ENCODE measurements at regions not wholly inside any gene's neighbourhood (a gene's known extent, or its start where the extent isn't known, plus 50 kb on each side); places are given as distances from the start of the nearest gene placed in this dataset.
"Not testable (repeated sequence)": the region's sequence is repeated elsewhere in the genome, so short reads cannot be mapped to it uniquely, and the experiment has no call there.

DNA sequence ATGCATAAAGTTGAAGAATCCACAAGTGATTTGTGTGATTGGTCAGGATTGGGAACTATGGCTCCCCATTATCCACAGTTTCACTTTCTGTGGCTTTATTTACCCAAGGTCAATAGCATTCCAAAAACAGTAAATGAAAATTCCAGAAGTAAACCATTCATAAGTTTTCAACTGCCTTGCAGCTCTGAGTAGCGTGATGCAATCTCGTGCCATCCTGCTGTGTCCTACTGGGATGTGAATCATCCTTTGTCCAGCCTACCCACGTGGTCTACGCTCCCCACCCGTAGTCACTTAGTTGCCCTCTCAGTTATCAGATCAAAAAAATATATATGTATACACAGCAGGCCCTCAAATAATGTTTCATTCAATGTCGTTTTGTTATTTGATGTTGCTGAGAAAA lies 89.0 kb upstream of the DLGAP1 start:
- TF ChIP-seq CTCF (IDR thresholded peaks at IDR 0.05; ENCODE audit: extremely low read depth, insufficient read depth, missing control alignments) = no peak
- in situ Hi-C loops (cut with MboI; ENCODE audit: low pct_unique_long_range_greater_than_20kb, low sequenced_read_pairs, unreplicated experiment) = no loop called here
- DNase-seq (ENCODE audit: low spot score) = no peak

- DNase-seq (ENCODE audit: low spot score) = no peak
- in situ Hi-C loops (cut with MboI; ENCODE audit: low pct_unique_long_range_greater_than_20kb, low sequenced_read_pairs, unreplicated experiment) = no loop called here
- no peak for TF ChIP-seq CTCF (IDR thresholded peaks at IDR 0.05; ENCODE audit: extremely low read depth, insufficient read depth, missing control alignments)
These were observed 88.6 kb upstream of the DLGAP1 start for GRCh38 chr18:4543711-4544110.

- in situ Hi-C loops (cut with MboI; ENCODE audit: low pct_unique_long_range_greater_than_20kb, low sequenced_read_pairs, unreplicated experiment) = no loop called here
- DNase-seq (ENCODE audit: low spot score) = no peak
- TF ChIP-seq CTCF (IDR thresholded peaks at IDR 0.05; ENCODE audit: extremely low read depth, insufficient read depth, missing control alignments) = no peak
These were observed 86.5 kb upstream of the DLGAP1 start for GRCh38 chr18:4541588-4541987.

DNA sequence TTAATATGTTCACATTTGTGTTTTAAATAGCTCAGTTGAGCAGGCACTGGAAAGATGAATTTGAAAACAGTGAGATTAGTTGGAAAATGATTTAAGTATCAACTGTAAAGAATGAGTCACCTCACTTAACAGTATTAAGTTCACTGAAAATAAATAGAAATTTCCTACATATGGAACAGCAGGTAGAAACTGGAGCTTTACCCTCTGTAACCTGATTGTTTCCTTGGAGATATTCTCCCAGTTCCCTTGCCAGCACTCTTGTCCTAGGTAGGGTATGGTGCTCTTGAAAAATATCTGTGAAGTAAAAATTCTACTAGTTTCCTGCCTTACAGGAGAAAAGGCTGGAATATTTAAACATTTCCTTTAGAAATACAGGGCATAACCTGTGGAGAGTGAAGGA lies 81.3 kb upstream of the DLGAP1 start:
- no peak for DNase-seq (ENCODE audit: low spot score)
- TF ChIP-seq CTCF (IDR thresholded peaks at IDR 0.05; ENCODE audit: extremely low read depth, insufficient read depth, missing control alignments) = no peak
- in situ Hi-C loops (cut with MboI; ENCODE audit: low pct_unique_long_range_greater_than_20kb, low sequenced_read_pairs, unreplicated experiment) = no loop called here

DNA sequence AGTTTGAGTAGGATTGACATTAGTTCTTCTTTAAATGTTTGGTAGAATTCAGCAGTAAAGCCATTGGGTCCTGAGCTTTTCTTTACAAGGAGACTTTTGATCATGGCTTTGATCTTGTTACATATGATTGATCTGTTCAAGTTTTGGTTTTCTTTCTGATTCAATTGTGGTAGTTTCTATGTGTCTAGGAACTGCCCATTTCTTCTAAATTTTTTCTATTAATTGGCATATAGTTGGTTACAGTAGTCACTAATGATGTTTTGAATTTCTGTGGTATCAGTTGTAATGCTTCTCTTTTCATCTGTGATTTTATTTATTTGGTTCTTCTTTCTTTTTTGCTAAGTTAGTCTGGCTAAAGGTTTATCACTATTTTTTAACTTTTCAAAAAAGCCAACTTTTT lies 73.3 kb upstream of the DLGAP1 start:
- in situ Hi-C loops (cut with MboI; ENCODE audit: low pct_unique_long_range_greater_than_20kb, low sequenced_read_pairs, unreplicated experiment) = no loop called here

GRCh38 chr18:4527826-4528225 lies 72.7 kb upstream of the DLGAP1 start:
- DNase-seq (ENCODE audit: low spot score); in situ Hi-C loops (cut with MboI; ENCODE audit: low pct_unique_long_range_greater_than_20kb, low sequenced_read_pairs, unreplicated experiment): not testable (repeated sequence)

More for the DNA sequence above, 73.3 kb upstream of the DLGAP1 start:
- TF ChIP-seq CTCF (IDR thresholded peaks at IDR 0.05; ENCODE audit: extremely low read depth, insufficient read depth, missing control alignments) = no peak
- no peak for DNase-seq (ENCODE audit: low spot score)

DNA sequence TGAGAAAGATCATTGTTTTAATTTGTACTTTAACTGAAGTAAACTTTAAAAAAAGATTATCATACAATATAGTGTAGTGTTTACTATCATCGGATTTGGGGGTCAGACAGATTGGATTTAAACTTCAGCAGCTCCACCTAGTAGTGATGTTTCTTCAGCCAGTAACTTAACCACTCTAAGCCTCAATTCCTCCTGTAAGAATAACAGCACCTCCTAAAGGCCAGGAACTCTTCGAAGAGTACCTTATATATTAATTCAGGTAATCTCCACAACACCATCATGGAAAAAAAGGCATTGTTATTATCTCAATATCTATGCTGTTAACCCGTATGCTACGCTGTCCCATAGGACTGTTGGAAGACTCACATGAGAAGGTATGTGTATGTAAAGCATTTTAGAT lies 69.0 kb upstream of the DLGAP1 start:
- DNase-seq (ENCODE audit: low spot score) = no peak
- TF ChIP-seq CTCF (IDR thresholded peaks at IDR 0.05; ENCODE audit: extremely low read depth, insufficient read depth, missing control alignments) = no peak
- in situ Hi-C loops (cut with MboI; ENCODE audit: low pct_unique_long_range_greater_than_20kb, low sequenced_read_pairs, unreplicated experiment) = loop anchor here (25.0 kb wide), 1 partner anchor 112 kb away; no protein-coding TSS in a partner anchor
